ENCODE measurements at regions not wholly inside any gene's neighbourhood (a gene's known extent, or its start where the extent isn't known, plus 50 kb on each side); places are given as distances from the start of the nearest gene placed in this dataset.
A peak's percentile ranks its signal among the peaks of the same experiment; 100 is the strongest.

DNA sequence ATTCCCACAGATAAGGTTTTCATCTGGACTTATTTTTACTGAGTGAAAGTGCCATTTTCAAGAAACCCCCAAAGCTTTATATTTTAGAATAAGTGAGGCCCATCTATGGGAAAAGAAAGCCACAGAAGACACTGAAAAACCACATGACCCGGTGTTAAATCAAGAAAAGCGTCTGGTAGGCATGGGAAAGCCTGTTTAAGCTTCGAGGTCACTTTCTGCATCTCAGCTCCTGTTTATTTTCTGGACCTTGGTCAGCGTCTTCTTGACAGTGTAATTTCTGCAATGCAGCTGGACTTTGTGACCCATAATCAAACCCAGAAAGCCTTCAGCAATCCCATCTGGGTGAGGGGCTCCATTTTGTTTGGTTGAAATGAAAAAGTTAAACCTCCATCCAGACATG is 59.6 kb upstream of the NEDD9 start (continued):
- TF ChIP-seq ARID5B (CRISPR knock-in tag; IDR thresholded peaks at IDR 0.05) (0 out of 2 replicates have a peak, but pooled peaks have one; percentile 9), REST (IDR thresholded peaks at IDR 0.05; ENCODE audit: borderline replicate concordance in 1 of 2, low read depth in 1 of 2, low read length in 2 of 2) (0 out of 4 replicates have a peak, but pooled peaks of 1 of the 2 experiments have one; percentile 62)
- TF ChIP-seq, protein P1, sequence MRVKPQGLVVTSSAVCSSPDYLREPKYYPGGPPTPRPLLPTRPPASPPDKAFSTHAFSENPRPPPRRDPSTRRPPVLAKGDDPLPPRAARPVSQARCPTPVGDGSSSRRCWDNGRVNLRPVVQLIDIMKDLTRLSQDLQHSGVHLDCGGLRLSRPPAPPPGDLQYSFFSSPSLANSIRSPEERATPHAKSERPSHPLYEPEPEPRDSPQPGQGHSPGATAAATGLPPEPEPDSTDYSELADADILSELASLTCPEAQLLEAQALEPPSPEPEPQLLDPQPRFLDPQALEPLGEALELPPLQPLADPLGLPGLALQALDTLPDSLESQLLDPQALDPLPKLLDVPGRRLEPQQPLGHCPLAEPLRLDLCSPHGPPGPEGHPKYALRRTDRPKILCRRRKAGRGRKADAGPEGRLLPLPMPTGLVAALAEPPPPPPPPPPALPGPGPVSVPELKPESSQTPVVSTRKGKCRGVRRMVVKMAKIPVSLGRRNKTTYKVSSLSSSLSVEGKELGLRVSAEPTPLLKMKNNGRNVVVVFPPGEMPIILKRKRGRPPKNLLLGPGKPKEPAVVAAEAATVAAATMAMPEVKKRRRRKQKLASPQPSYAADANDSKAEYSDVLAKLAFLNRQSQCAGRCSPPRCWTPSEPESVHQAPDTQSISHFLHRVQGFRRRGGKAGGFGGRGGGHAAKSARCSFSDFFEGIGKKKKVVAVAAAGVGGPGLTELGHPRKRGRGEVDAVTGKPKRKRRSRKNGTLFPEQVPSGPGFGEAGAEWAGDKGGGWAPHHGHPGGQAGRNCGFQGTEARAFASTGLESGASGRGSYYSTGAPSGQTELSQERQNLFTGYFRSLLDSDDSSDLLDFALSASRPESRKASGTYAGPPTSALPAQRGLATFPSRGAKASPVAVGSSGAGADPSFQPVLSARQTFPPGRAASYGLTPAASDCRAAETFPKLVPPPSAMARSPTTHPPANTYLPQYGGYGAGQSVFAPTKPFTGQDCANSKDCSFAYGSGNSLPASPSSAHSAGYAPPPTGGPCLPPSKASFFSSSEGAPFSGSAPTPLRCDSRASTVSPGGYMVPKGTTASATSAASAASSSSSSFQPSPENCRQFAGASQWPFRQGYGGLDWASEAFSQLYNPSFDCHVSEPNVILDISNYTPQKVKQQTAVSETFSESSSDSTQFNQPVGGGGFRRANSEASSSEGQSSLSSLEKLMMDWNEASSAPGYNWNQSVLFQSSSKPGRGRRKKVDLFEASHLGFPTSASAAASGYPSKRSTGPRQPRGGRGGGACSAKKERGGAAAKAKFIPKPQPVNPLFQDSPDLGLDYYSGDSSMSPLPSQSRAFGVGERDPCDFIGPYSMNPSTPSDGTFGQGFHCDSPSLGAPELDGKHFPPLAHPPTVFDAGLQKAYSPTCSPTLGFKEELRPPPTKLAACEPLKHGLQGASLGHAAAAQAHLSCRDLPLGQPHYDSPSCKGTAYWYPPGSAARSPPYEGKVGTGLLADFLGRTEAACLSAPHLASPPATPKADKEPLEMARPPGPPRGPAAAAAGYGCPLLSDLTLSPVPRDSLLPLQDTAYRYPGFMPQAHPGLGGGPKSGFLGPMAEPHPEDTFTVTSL (CRISPR knock-in tag; IDR thresholded peaks at IDR 0.05; ENCODE audit: borderline replicate concordance): no peak
- TF ChIP-seq, protein P2, sequence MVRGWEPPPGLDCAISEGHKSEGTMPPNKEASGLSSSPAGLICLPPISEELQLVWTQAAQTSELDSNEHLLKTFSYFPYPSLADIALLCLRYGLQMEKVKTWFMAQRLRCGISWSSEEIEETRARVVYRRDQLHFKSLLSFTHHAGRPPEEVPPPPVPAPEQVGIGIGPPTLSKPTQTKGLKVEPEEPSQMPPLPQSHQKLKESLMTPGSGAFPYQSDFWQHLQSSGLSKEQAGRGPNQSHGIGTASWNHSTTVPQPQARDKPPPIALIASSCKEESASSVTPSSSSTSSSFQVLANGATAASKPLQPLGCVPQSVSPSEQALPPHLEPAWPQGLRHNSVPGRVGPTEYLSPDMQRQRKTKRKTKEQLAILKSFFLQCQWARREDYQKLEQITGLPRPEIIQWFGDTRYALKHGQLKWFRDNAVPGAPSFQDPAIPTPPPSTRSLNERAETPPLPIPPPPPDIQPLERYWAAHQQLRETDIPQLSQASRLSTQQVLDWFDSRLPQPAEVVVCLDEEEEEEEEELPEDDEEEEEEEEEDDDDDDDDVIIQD (CRISPR knock-in tag; IDR thresholded peaks at IDR 0.05; ENCODE audit: low read depth): no peak

Measured in HepG2 (cell line).